ENCODE measurements at regions not wholly inside any gene's neighbourhood (a gene's known extent, or its start where the extent isn't known, plus 50 kb on each side); places are given as distances from the start of the nearest gene placed in this dataset.
"Not testable (repeated sequence)": the region's sequence is repeated elsewhere in the genome, so short reads cannot be mapped to it uniquely, and the experiment has no call there.

DNA sequence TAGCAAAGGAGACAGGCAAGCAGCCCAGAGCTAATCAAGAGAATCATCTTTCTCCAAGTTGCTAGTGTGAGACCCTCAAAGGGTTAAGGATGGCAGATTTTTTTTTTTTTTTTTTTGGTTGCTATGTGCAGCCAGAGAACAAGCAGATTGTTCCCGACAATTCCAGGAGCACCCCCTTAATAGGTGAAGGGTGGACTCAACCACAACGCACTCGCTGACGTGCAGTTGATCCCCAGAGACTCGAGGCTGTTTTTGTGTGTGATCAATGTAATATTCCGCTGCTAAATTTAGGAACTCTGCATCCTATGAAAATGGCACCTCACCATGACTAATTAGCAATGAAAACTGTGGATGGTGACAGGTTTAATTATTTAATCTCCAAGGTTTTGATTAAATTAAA, 789.0 kb downstream of the KCNA4 start:
- peak; percentile 54 for DNase-seq (ENCODE audit: low read depth)
- H3K4me3 ChIP-seq (ENCODE audit: low read depth, low read length), result no peak overlapping the region

DNA sequence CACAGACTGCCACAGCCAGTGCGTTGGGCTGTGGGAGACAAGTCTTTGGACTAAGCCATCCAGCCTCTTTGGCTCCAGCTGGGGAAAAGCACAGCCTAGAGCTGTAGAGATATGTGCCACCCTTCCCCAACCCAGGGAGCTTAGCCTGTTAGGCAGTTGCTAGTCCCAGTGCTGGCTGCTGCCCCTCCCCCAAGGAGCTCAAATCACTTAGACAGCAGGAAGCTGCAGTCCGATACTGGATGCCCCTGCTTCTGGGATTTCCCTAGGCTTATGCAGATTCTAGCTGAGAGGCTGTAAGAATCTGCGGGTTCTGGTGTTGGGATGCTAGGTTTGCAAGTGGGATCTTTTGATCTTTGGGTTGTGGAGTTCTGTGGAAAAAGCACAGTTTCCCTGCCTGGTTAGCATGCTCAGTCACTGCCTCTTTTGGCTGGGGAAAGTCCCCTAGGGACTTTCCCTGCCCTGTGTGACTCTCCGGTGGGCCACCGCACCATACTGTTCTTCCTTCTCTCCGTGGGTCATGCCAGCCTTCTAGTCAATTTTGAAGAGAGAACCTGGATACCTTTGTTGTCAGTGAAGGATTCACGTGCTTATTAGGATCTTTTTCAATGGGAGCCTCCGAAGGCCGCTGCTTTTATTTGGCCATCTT, 792.0 kb downstream of the KCNA4 start:
- no peak for DNase-seq (ENCODE audit: low read depth)
- H3K4me3 ChIP-seq (ENCODE audit: low read depth, low read length), result no peak overlapping the region

DNA sequence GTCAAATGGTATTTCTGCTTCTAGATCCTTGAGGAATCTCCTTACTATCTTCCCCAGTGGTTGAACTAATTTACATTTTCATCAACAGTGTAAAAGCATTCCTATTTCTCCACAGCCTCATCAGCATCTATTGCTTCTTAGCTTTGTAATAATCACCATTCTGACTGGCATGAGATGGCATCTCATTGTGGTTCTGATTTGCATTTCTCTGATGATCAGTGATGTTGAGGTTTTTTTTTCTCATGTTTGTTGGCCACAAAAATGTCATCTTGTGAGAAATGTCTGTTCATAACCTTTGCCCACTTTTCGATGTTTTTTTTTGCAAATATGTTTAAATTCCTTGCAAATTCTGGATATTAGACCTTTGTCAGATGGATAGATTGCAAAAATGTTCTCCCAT, 797.3 kb downstream of the KCNA4 start:
- not testable (repeated sequence) for DNase-seq (ENCODE audit: low read depth); H3K4me3 ChIP-seq (ENCODE audit: low read depth, low read length)

DNA sequence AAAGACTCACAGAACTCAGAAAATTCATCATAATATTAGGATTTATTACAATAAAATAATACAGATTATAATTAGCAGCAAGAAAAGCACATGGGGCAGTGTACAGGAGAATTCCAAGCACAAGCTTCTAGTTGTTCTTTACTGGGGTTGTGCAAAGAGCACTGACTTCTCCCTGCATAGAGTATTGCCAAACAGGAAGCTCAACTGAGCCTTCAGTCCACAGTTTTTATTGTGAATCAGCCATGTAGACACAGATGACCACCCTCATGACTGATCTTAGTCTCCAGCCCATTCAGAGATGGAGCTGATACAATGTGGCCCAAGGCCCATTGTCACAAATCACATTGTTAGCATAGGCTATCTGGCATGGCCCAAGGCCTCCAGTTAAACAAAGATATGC, 798.9 kb downstream of the KCNA4 start:
- no peak overlapping the region for H3K4me3 ChIP-seq (ENCODE audit: low read depth, low read length)
- peak; percentile 9 for DNase-seq (ENCODE audit: low read depth)

DNA sequence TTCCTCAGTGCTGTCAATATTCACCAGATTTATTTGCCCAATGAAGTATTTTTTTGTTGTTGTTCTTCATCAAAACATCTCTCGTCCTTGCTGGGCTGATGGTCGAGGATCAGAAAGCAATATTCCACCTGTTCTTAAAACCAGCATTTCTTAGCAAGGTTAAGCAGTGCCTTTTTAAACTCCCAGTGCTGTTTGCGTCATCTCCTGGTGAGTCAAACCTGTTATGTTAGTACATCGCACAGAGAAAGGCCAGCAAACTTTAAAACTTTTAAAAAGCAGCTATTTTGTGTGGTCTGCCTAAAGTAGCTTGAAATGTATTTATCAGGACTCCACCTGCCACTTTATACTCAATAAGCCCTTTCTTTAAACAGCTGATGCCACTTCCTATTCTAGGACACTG, 802.0 kb downstream of the KCNA4 start:
- peak; percentile 11 for DNase-seq (ENCODE audit: low read depth)
- no peak overlapping the region for H3K4me3 ChIP-seq (ENCODE audit: low read depth, low read length)

DNA sequence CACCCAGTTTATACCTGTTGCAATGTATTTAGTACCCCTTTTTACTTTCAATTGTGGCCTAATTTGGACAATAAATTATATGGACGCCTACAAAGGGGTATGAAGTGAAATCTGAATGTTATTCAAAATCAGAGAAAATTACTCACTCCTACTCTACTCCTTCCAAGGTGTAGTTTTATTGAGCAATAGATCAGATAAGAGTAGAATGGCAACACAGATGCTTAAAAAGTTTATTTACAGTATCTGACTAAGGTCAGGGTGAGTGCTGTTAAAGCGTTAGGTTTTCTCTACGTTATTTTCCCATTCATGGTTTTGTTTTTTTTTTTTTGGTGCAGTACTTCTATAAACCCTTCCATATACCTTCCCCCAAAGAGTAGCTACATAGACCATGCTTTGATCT, 805.6 kb downstream of the KCNA4 start:
- H3K4me3 ChIP-seq (ENCODE audit: low read depth, low read length), result no peak overlapping the region
- no peak for DNase-seq (ENCODE audit: low read depth)

DNA sequence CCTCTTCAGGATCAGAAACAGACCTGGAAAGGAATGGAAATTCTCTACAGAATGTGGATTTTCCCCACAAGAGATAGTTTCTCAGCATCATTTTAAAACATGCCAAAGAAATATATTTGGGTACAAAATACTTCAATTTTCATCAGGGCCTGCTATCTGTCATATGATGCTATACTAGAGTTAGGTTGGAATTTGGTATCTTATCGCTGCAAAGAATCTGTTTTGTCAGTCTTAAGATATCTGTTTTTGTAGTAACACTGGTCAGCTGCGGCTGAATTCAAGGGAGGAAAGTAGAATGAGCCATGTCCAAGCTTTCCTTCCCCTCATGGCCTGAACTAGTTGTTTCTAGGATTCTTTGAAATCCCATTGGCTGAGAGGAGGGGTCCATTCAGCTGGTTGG, 806.4 kb downstream of the KCNA4 start:
- H3K4me3 ChIP-seq (ENCODE audit: low read depth, low read length), result no peak overlapping the region

GRCh38 chr11:29208117-29208516, 808.7 kb downstream of the KCNA4 start:
- no peak overlapping the region for H3K4me3 ChIP-seq (ENCODE audit: low read depth, low read length)
- no peak for DNase-seq (ENCODE audit: low read depth)

More for the DNA sequence above, 806.4 kb downstream of the KCNA4 start:
- DNase-seq (ENCODE audit: low read depth), result no peak

- DNase-seq (ENCODE audit: low read depth), result no peak
- no peak overlapping the region for H3K4me3 ChIP-seq (ENCODE audit: low read depth, low read length)
Observed at GRCh38 chr11:29200791-29201562, 815.9 kb downstream of the KCNA4 start.

DNA sequence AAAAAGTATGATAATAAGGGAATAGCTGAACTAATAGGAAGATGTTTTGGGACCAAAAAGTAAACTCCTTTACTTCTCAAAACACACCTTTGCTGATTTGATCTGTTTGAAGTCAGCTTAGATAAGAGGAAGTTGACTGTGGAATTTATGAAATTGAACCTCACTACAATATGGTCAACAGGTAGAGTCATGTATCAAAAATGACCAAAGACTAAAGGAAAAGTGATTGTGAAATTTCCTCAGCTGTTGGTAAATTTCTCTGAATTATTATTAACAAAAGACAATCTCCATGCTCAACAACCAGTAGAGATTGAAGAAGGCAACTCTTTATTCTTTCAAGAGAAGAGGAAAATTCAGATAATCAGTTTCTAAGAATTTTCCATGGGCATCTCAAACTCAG, 826.5 kb downstream of the KCNA4 start:
- no peak for DNase-seq (ENCODE audit: low read depth)
- no peak overlapping the region for H3K4me3 ChIP-seq (ENCODE audit: low read depth, low read length)

DNA sequence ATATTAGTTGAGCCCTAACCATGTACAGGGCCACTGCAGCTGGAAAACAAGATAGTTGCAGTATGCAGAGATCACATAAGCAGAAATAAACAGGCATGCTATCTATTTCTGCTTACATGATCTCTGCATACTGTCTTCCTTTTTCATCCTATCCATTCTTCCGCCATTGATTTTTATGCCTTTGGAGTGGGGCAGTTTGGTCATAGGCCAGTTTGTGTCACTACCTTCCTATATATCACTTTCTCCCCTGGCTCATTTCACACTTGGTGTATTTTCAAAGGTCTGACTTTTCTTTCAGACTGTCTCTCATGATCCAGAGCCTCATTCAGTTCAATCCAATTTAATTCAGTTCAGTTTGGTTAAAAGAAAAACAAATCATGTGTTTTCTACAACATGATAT, 829.6 kb downstream of the KCNA4 start:
- DNase-seq (ENCODE audit: low read depth), result no peak
- H3K4me3 ChIP-seq (ENCODE audit: low read depth, low read length), result no peak overlapping the region

GRCh38 chr11:29184939-29185890, 831.6 kb downstream of the KCNA4 start:
- DNase-seq (ENCODE audit: low read depth), result peak; percentile 93
- no peak overlapping the region for H3K4me3 ChIP-seq (ENCODE audit: low read depth, low read length)

DNA sequence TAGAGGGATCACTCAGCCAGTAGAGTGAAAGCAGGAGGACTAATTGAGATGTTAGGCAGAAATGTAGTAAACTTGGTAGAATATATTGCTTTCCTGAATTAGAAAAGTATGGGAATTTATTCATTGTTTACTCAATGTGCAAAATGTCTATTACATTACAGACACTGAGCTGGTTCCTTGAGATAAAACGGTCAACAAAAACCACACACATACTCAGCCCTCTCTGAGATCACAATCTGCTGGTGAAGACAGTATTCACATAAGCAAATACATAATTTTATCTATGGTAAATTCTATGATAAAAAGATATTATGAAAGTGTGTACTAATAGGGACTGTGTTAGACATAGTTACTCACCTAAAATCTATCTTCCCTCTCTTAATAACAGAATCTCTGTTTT, 833.5 kb downstream of the KCNA4 start:
- no peak for DNase-seq (ENCODE audit: low read depth)

GRCh38 chr11:29173660-29174062, 843.2 kb downstream of the KCNA4 start:
- H3K4me3 ChIP-seq (ENCODE audit: low read depth, low read length), result no peak overlapping the region
- DNase-seq (ENCODE audit: low read depth), result peak; percentile 69

More for the DNA sequence above, 833.5 kb downstream of the KCNA4 start:
- H3K4me3 ChIP-seq (ENCODE audit: low read depth, low read length), result no peak overlapping the region

GRCh38 chr11:29171360-29171950, 845.4 kb downstream of the KCNA4 start:
- DNase-seq (ENCODE audit: low read depth), result no peak
- no peak overlapping the region for H3K4me3 ChIP-seq (ENCODE audit: low read depth, low read length)

DNA sequence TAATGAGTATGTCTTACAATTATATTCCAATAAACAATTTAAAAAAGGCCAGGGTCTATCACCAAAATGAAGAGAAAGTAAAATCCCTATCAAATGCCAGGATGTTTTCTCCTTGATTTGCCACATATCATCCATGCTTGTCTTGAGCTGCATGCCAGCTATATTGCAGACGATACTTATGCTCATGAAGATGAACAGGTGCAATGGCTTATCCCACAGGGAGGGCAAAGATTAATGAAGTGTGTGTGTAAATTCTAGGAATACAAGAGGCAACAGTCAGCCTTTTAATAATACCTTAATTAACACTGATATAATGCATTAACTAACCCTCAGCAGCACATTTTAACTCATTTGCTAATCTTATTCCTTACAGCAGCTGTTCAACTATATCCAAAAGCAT, 850.5 kb downstream of the KCNA4 start:
- DNase-seq (ENCODE audit: low read depth), result no peak
- no peak overlapping the region for H3K4me3 ChIP-seq (ENCODE audit: low read depth, low read length)

GRCh38 chr11:29163231-29163630, 853.6 kb downstream of the KCNA4 start:
- DNase-seq (ENCODE audit: low read depth), result no peak
- H3K4me3 ChIP-seq (ENCODE audit: low read depth, low read length), result no peak overlapping the region

DNA sequence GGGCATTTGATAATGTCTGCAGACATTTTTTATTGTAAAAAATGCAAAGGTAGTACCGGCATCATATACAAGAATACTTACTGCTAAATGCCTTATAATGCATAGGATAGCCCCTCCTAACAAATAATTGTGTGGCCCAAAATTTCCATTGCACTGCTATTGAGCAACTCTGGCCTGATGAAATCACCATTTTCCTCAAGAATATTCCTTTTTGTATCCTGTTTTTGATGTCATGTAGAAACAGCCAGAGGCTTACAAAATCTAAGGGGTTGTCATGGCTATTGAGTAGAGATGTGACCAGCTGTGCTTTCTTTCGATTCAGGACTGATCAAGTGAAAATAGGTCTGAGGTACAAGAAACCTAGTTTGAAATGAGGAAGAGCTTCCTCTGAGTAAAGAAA, 854.3 kb downstream of the KCNA4 start:
- no peak overlapping the region for H3K4me3 ChIP-seq (ENCODE audit: low read depth, low read length)
- no peak for DNase-seq (ENCODE audit: low read depth)

GRCh38 chr11:29161191-29161590, 855.6 kb downstream of the KCNA4 start:
- DNase-seq (ENCODE audit: low read depth), result no peak
- no peak overlapping the region for H3K4me3 ChIP-seq (ENCODE audit: low read depth, low read length)

Data from skeletal muscle cell (primary cell).